Mesenchymal stem cell (in vitro differentiated cells and primary cell): ENCODE measurements at regions not wholly inside any gene's neighbourhood (a gene's known extent, or its start where the extent isn't known, plus 50 kb on each side); places are given as distances from the start of the nearest gene placed in this dataset.

Experiments used
- DNase-seq: peaks from one replicate; pipeline ENCODE4 v3.0.0-alpha.2; 2013
- H2AFZ ChIP-seq: one replicate; pipeline ENCODE4 v1.6.1; 2013; ENCODE audit warnings: low read depth, mild to moderate bottlenecking, control low read depth, inconsistent platforms, low read length, moderate library complexity
- H2AK5ac ChIP-seq: 2 replicates; pipeline ENCODE4 v1.6.1; 2013; ENCODE audit warnings: low read length, moderate library complexity, mild to moderate bottlenecking, inconsistent platforms; ENCODE audit not compliant: severe bottlenecking
- H2BK120ac ChIP-seq: one replicate; pipeline ENCODE4 v1.6.1; 2013; ENCODE audit warnings: low read depth, mild to moderate bottlenecking, inconsistent platforms, low read length, moderate library complexity
- H2BK12ac ChIP-seq, 2 experiments: one replicate each; pipeline ENCODE4 v1.6.1; 2013; ENCODE audit warnings: inconsistent platforms in 2 of 2, low read length in 2 of 2, mild to moderate bottlenecking in 2 of 2, moderate library complexity in 2 of 2, control low read depth in 1 of 2
- H2BK15ac ChIP-seq: one replicate; pipeline ENCODE4 v1.6.1; 2013; ENCODE audit warnings: mild to moderate bottlenecking, low read depth, inconsistent platforms; ENCODE audit not compliant: poor library complexity, severe bottlenecking
- H2BK5ac ChIP-seq: 2 replicates; pipeline ENCODE4 v1.6.1; 2013; ENCODE audit warnings: low read depth, mild to moderate bottlenecking, low read length, control low read depth, inconsistent platforms; ENCODE audit not compliant: poor library complexity, severe bottlenecking
- H3K14ac ChIP-seq, 2 experiments: one replicate each; pipeline ENCODE4 v1.6.1; 2013; ENCODE audit warnings: inconsistent platforms in 2 of 2, low read length in 2 of 2, control low read depth in 1 of 2, mild to moderate bottlenecking in 1 of 2, moderate library complexity in 1 of 2
- H3K18ac ChIP-seq, 2 experiments: one replicate each; pipeline ENCODE4 v1.6.1; 2013; ENCODE audit warnings: inconsistent platforms in 2 of 2, low read length in 2 of 2, control low read depth in 1 of 2, low read depth in 1 of 2, mild to moderate bottlenecking in 1 of 2
- H3K23ac ChIP-seq, 2 experiments: one replicate each; pipeline ENCODE4 v1.6.1; 2013; ENCODE audit warnings: inconsistent platforms in 2 of 2, low read length in 2 of 2, mild to moderate bottlenecking in 2 of 2, moderate library complexity in 2 of 2, control low read depth in 1 of 2
- H3K27ac ChIP-seq: 2 replicates; pipeline ENCODE4 v1.5.1; 2013; ENCODE audit warnings: mild to moderate bottlenecking, moderate library complexity, low read length, control low read depth, inconsistent platforms; ENCODE audit not compliant: poor library complexity, severe bottlenecking
- H3K27me3 ChIP-seq, 2 experiments: 2 replicates each; pipeline versions ENCODE4 v1.6.1 to v1.7.0; 2013; ENCODE audit warnings: low read length in 2 of 2, mild to moderate bottlenecking in 2 of 2, moderate library complexity in 2 of 2, control low read depth in 1 of 2, inconsistent platforms in 1 of 2; ENCODE audit not compliant: control insufficient read depth in 1 of 2, insufficient read depth in 1 of 2
- H3K36me3 ChIP-seq, 2 experiments: 2 replicates each; pipeline versions ENCODE4 v1.6.1 to v1.7.0; 2013; ENCODE audit warnings: low read length in 2 of 2, control low read depth in 1 of 2, inconsistent platforms in 1 of 2, low read depth in 1 of 2, mild to moderate bottlenecking in 1 of 2; ENCODE audit not compliant: insufficient read depth in 2 of 2, control insufficient read depth in 1 of 2
- H3K4ac ChIP-seq, 2 experiments: one replicate each; pipeline ENCODE4 v1.6.1; 2013; ENCODE audit warnings: inconsistent platforms in 2 of 2, low read length in 2 of 2, mild to moderate bottlenecking in 2 of 2, moderate library complexity in 2 of 2, control low read depth in 1 of 2, low read depth in 1 of 2
- H3K4me1 ChIP-seq: 2 replicates; pipeline ENCODE4 v1.6.1; 2013; ENCODE audit warnings: low read depth, low read length, control low read depth; ENCODE audit not compliant: control insufficient read depth, insufficient read depth
- H3K4me2 ChIP-seq: 2 replicates; pipeline ENCODE4 v1.6.1; 2013; ENCODE audit warnings: low read length, mild to moderate bottlenecking, inconsistent platforms; ENCODE audit not compliant: poor library complexity, severe bottlenecking
- H3K4me3 ChIP-seq, 2 experiments: 2 replicates each; pipeline versions ENCODE4 v1.5.1 to v1.7.0; 2013; ENCODE audit warnings: low read length in 2 of 2, mild to moderate bottlenecking in 2 of 2, control low read depth in 1 of 2, low read depth in 1 of 2; ENCODE audit not compliant: insufficient read depth in 1 of 2
- H3K79me1 ChIP-seq: replicated peaks from 2 replicates; pipeline ENCODE4 v1.6.1; 2013; ENCODE audit warnings: mild to moderate bottlenecking, control low read depth, low read length, inconsistent platforms; ENCODE audit not compliant: poor library complexity, severe bottlenecking
- H3K9ac ChIP-seq: 2 replicates; pipeline ENCODE4 v1.7.0; 2013; ENCODE audit warnings: mild to moderate bottlenecking, low read length, moderate library complexity
- H3K9me3 ChIP-seq: 2 replicates; pipeline ENCODE4 v1.7.0; 2013; ENCODE audit warnings: mild to moderate bottlenecking, low read length; ENCODE audit not compliant: control insufficient read depth
- H4K8ac ChIP-seq: one replicate; pipeline ENCODE4 v1.6.1; 2013; ENCODE audit warnings: inconsistent platforms, mild to moderate bottlenecking, low read length, moderate library complexity
- H4K91ac ChIP-seq: one replicate; pipeline ENCODE4 v1.6.1; 2013; ENCODE audit warnings: mild to moderate bottlenecking, low read length, inconsistent platforms
- WGBS: methylation state at CpG from one replicate; pipeline ENCODE4 v1.1.7; 2013; ENCODE audit warnings: mixed read lengths; 5-methylcytosine and 5-hydroxymethylcytosine counted together

DNA sequence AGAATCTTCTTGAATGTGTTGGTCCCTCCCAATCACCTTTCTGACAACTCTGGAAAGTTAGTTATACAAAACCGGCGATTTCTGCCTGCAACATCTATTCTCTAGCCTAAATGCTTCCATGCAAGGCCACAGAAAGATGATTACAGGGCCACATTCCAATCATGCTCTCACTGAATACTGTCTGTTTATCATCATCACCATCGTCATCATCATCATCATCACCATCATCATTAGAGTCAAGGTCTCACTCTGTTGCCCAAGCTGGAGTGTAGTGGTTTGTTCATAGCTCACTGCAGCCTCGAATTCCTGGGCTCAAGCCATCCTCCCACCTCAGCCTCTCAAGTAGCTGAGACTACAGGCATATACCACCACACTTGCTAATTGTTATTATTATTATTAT lies 521.2 kb upstream of the DAB1 start:
- no peak for DNase-seq
- H3K27me3 ChIP-seq = no peaks in the 10 kb centered on the region
- no peak overlapping the region for H2AK5ac ChIP-seq
- H3K23ac ChIP-seq = no peak overlapping the region
- no peak overlapping the region for H2BK15ac ChIP-seq
- no peak overlapping the region for H2AFZ ChIP-seq
- H3K18ac ChIP-seq = no peak overlapping the region
- H3K4me1 ChIP-seq = no peaks in the 10 kb centered on the region
- no peaks in the 10 kb centered on the region for H3K79me1 ChIP-seq
- no peak overlapping the region for H3K14ac ChIP-seq
- no peak overlapping the region for H2BK5ac ChIP-seq
- H3K27ac ChIP-seq = no peak overlapping the region
- no peak overlapping the region for H3K9ac ChIP-seq
- no peak overlapping the region for H2BK12ac ChIP-seq
- no peak overlapping the region for H4K91ac ChIP-seq
- H3K9me3 ChIP-seq = no peaks in the 10 kb centered on the region
- no peaks in the 10 kb centered on the region for H3K36me3 ChIP-seq
- no peak overlapping the region for H3K4me3 ChIP-seq
- no peak overlapping the region for H3K4me2 ChIP-seq
- WGBS = 56% methylated on average over 4 of the region's 4 CpGs
- H2BK120ac ChIP-seq = no peak overlapping the region
- no peak overlapping the region for H3K4ac ChIP-seq
- H4K8ac ChIP-seq = no peak overlapping the region

DNA sequence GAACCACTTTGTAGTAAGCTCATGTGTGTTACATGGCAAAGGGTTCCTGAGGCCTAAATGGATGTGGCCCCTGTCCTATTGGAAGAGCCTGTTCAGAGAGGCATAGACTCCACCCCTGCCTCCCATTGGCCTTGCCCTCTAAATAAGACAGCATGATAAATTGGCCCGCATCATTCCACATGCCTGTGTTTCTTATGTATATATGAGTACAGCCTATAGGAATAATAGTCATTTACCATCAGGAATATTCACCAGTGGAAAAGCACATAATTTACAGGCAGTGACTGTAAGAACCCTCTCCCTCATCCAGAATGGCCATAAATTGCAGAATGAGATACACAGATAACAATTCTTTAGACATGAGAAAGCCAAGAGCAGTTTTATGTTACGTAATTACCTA lies 519.5 kb upstream of the DAB1 start:
- Histone ChIP-seq H3K27ac (no peak overlapping the region), H3K18ac (no peak overlapping the region), H4K91ac (no peak overlapping the region), H2BK15ac (no peak overlapping the region), H3K79me1 (no peaks in the 10 kb centered on the region), H2BK5ac (no peak overlapping the region), H3K4ac (no peak overlapping the region), H3K4me3 (no peak overlapping the region), H2AK5ac (no peak overlapping the region), H3K14ac (no peak overlapping the region), H3K27me3 (no peaks in the 10 kb centered on the region), H2BK120ac (no peak overlapping the region), H2BK12ac (no peak overlapping the region), H2AFZ (no peak overlapping the region), H3K9me3 (no peaks in the 10 kb centered on the region), H3K36me3 (no peaks in the 10 kb centered on the region), H3K9ac (no peak overlapping the region), H3K4me2 (no peak overlapping the region), H3K23ac (no peak overlapping the region), H4K8ac (no peak overlapping the region), H3K4me1 (no peaks in the 10 kb centered on the region)
- DNase-seq = no peak
- no CpG with 5 or more reads among the region's 2 CpGs for WGBS

DNA sequence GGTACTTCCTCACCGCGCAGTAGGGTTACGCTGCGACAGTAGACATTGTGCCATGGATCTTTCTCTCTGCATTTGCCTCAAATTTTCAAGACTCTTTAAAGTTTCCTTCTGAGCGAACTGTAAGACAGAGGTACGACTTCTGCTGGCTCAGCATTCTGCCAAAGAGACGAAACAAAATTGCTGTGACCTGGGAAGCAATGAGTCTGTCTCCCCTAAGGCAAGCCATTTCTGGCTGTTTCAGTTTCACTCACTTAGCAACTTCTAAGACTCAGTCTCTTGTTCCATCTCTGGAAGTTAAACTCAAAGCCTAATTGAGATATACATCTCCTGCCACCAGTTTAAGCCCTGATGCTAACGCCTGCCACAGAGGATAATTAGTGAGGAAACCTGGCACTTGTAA lies 510.9 kb upstream of the DAB1 start:
- Histone ChIP-seq H3K4me1 (no peaks in the 10 kb centered on the region), H3K4me2 (no peak overlapping the region), H4K91ac (no peak overlapping the region), H3K9ac (no peak overlapping the region), H3K14ac (no peak overlapping the region), H3K4me3 (no peak overlapping the region), H3K4ac (no peak overlapping the region), H4K8ac (no peak overlapping the region), H3K18ac (no peak overlapping the region), H2BK12ac (no peak overlapping the region), H3K36me3 (no peaks in the 10 kb centered on the region), H2AFZ (no peak overlapping the region), H3K27me3 (no peaks in the 10 kb centered on the region), H2BK15ac (no peak overlapping the region), H2BK5ac (no peak overlapping the region), H3K27ac (no peak overlapping the region), H3K79me1 (no peaks in the 10 kb centered on the region), H3K9me3 (no peaks in the 10 kb centered on the region), H2BK120ac (no peak overlapping the region), H2AK5ac (no peak overlapping the region), H3K23ac (no peak overlapping the region)
- 84% methylated on average over 8 of the region's 8 CpGs for WGBS
- DNase-seq = no peak

GRCh38 chr1:57927003-57927402 lies 503.1 kb upstream of the DAB1 start:
- H4K8ac ChIP-seq = no peak overlapping the region
- no peak overlapping the region for H2BK15ac ChIP-seq
- H3K4me3 ChIP-seq = no peak overlapping the region
- no peak overlapping the region for H3K9ac ChIP-seq
- H3K27me3 ChIP-seq = no peaks in the 10 kb centered on the region
- no peak overlapping the region for H2BK12ac ChIP-seq
- no peak overlapping the region for H3K27ac ChIP-seq
- no peak overlapping the region for H3K4ac ChIP-seq
- H2AFZ ChIP-seq = no peak overlapping the region
- H3K18ac ChIP-seq = no peak overlapping the region
- no peaks in the 10 kb centered on the region for H3K9me3 ChIP-seq
- no peak overlapping the region for H3K4me2 ChIP-seq
- H3K36me3 ChIP-seq = no peaks in the 10 kb centered on the region
- H4K91ac ChIP-seq = no peak overlapping the region
- WGBS = 75% methylated on average over 1 of the region's 1 CpG
- no peak overlapping the region for H2AK5ac ChIP-seq
- no peak overlapping the region for H2BK120ac ChIP-seq
- no peak overlapping the region for H3K23ac ChIP-seq
- no peaks in the 10 kb centered on the region for H3K79me1 ChIP-seq
- H3K4me1 ChIP-seq = no peaks in the 10 kb centered on the region
- H2BK5ac ChIP-seq = no peak overlapping the region
- H3K14ac ChIP-seq = no peak overlapping the region
- no peak for DNase-seq
